GM20000 (cell line): ENCODE measurements at regions not wholly inside any gene's neighbourhood (a gene's known extent, or its start where the extent isn't known, plus 50 kb on each side); places are given as distances from the start of the nearest gene placed in this dataset.

ENCODE experiments used
- DNase-seq: peaks from one replicate; pipeline ENCODE4 v3.0.0; 2012; ENCODE audit warnings: low spot score
- TF ChIP-seq, protein P1 (sequence below): IDR thresholded peaks from 2 replicates; pipeline ENCODE4 v1.5.1; 2012; ENCODE audit warnings: mild to moderate bottlenecking, control low read depth; ENCODE audit errors: extremely low read depth, missing control alignments

DNA sequence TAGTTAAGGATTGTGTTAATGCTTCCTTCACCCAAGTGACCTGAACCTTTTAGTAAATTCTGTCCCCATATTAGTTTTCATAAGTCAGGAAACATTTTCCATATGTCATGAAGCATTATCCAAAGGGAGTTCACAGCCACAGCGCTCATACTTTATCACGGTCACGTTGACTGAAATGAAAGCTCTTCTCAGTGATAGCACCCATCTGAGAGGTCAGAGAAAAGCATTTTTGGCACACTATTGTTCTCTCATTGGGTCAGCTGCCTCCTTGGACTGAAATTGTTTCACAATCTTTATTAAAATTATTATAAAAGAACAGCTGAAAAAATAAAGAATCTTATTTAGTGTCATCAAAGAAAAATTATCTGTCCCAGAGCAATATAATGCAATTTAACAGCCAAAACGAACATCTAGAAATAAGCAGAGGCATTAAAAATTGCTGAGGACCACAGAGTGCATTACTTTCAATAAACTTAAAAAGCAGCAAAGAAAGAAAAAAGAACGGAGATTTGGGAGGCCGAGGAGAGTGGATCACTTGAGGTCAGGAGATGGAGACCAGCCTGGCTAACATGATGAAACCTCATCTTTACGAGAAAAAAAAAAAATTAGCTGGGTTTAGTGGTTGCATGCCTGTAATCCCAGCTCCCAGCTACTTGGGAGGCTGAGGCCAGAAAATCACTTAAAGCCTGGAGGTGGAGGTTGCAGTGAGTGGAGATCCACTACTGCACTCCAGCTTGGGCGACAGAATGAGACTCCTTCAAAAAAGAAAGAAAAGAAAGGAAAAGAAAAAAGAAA, 680.8 kb upstream of the FAM241A start:
- TF ChIP-seq, protein P1, sequence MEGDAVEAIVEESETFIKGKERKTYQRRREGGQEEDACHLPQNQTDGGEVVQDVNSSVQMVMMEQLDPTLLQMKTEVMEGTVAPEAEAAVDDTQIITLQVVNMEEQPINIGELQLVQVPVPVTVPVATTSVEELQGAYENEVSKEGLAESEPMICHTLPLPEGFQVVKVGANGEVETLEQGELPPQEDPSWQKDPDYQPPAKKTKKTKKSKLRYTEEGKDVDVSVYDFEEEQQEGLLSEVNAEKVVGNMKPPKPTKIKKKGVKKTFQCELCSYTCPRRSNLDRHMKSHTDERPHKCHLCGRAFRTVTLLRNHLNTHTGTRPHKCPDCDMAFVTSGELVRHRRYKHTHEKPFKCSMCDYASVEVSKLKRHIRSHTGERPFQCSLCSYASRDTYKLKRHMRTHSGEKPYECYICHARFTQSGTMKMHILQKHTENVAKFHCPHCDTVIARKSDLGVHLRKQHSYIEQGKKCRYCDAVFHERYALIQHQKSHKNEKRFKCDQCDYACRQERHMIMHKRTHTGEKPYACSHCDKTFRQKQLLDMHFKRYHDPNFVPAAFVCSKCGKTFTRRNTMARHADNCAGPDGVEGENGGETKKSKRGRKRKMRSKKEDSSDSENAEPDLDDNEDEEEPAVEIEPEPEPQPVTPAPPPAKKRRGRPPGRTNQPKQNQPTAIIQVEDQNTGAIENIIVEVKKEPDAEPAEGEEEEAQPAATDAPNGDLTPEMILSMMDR = no peak

GRCh38 chr4:111466811-111467604, 678.2 kb upstream of the FAM241A start:
- TF ChIP-seq, protein P1 = no peak
- no peak for DNase-seq

More for the DNA sequence above, 680.8 kb upstream of the FAM241A start:
- DNase-seq = no peak

DNA sequence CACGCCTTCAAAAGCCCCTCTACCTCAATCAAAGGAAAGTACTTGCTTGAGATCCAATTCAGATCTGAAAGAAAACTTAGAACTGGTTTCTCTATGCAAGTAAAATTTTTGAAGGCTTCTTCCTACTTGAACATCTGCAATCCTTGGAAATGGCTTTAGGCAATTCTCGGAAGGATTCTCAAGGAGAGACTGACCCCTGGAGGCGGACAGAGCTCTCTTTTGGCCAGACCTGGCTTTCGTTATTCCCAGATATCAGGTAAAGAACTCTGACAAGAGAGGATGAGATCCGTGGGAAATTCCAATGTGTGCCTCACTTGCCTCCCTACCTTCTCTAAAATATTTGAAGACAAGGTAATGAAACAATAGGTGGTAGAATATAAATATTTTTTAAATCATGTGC, 670.3 kb upstream of the FAM241A start:
- TF ChIP-seq, protein P1 = no peak
- no peak for DNase-seq

GRCh38 chr4:111475666-111476065, 669.6 kb upstream of the FAM241A start:
- TF ChIP-seq, protein P1 = no peak
- no peak for DNase-seq

- DNase-seq = no peak
- TF ChIP-seq, protein P1 = no peak
Measured at GRCh38 chr4:111480510-111480909, 664.7 kb upstream of the FAM241A start.

- DNase-seq = no peak
- TF ChIP-seq, protein P1 = no peak
Measured at GRCh38 chr4:111483375-111484169, 661.7 kb upstream of the FAM241A start.
